NCI-H2029 (cell line): ENCODE measurements at regions not wholly inside any gene's neighbourhood (a gene's known extent, or its start where the extent isn't known, plus 50 kb on each side); places are given as distances from the start of the nearest gene placed in this dataset.
A peak's percentile ranks its signal among the peaks of the same experiment; 100 is the strongest.
"Not testable (repeated sequence)": the region's sequence is repeated elsewhere in the genome, so short reads cannot be mapped to it uniquely, and the experiment has no call there.

Source experiments
- DNase-seq: peaks from one replicate; lab custom pipeline; 2025; lab: John Stamatoyannopoulos, UW

DNA sequence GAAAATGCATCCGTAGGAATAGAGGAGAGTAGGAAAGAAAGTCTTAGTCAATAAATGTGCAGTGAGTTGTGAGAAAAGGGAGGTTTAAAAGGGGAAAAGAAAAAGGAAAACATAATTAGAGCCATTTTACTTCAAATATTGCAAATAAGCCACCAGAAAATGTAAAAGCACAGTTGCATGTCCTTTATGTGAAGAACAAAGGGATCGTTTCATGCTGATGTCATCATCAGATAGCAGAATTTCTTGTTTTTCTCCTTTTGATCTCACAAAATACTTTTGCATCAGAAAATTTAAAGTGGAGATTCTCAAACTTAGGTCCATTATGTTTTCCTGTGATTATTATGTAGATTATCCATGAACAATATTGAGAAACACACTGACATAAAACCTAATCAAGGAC is 166.7 kb downstream of the HAO1 start:
- no peak for DNase-seq

DNA sequence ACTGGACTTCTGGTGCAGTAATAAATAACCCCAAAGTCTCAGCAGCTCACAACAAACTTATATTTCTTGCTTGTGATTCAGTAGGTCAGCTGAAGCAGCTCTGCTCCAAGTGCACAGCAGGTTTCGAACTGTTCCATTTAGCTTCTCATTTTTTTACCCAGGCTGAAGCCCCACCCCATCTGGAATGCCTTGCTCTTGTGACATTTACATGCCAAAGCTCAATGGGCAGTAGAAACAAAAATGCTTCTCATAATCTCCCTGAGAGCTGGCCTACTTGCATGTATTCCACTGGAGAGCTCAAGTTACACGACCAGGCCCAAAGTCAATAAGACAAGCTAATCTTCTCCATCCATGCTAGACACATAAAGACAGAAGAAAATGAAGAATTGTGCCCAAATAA is 165.2 kb downstream of the HAO1 start:
- no peak for DNase-seq

DNA sequence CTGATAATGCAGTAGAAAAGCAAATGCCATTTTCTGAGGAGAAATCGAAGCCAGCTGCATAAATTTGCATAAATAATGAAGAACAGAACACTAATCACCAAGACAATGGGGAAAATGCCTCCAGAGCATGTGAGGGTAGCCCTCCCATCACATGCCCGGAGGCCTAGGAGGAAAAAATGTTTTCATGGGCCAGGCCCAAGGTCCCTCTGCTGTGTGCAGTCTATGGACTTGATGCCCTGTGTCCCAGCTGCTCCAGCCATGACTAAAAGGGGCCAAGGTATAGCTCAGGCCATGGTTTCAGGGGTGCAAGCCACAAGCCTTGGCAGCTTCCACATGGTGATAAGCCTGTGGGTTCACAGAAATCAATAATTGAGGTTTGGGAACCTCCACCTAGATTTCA is 164.1 kb downstream of the HAO1 start:
- no peak for DNase-seq

DNA sequence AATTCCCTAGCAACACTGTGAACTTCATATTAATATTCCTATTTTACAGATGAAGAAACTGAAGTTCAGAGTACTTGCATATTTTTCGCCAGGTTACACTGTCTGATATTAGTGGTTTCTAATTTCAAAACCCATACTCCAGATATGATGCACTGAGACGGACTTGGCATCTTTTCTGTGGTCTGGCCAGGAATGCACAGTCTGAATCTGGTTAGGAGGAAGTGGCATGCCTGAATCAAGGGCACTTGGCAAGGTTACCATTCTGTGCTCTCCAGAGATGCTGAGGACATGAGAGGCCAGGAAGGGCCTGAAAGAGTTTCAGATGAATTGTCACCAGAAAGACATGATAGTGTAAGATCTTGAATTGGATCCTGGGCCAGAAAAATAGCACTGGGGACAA is 150.1 kb downstream of the HAO1 start:
- peak; percentile 62 for DNase-seq

DNA sequence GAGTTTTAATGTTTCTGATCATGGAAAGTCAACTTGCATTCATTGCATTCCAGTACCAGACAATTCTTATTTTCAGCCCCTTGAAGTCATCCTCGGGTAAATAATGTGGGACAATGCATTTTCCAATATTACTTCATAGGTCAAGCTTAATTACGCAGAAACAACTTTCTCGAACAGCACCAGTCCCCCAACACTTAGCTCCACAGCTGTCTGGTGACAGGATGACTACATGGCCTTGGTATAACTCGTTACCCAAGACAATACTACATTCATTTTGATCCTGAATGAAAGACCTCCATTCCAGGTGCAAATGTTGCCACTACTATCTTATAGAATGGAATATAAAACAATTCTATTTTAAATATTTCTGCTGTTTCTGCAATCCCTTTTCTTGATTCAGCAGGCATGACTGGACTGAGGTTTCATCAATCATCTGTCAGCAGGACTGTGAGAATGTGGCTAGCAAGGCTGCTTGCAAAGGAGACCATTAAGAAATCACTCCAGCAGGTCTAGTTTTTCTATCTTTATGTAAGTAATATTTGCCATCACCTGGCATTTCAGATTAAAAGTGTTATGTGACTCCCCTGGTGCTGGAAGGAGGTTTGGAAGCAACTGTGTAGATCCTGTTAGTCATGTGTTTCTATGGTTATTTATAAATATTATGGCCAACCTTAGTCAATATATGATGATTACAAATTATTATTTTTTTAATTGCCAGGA is 147.9 kb downstream of the HAO1 start:
- DNase-seq: no peak

DNA sequence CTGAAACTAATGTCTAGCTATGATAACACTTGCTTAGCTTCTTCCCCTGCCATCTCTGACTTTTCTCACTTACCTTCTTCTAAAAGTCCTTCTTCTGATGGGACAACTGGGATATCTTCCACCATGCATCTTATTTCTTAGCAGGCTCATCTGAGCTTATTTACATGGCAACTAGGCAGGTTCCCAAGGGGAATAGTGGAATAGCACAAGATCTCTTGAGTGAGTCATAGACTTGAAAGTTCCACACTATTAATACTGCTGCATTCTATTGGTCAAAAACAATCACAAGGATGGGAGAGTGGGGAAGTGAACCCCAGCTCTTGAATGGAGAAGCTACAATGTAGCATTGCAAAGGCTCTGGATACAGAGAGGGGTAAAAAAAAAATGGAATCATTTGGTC is 142.1 kb downstream of the HAO1 start:
- no peak for DNase-seq

DNA sequence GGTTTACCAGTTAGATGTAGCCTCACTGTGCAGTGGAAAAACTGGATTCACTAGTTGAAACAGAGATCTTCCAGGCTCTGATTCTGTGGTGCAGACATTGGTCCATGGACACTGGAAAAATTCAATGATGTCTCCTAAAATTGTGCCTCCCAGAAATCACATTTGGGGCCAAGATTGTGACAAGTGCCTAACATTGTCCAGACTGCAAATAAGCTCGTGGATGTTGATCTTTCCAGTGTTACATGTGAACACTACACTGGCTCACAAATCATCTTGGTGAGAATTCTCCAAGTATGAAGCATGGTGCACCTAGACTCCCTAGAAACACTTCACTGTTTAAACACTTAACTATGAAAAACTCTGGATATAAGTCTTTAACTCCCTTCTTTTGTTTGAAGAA is 140.4 kb downstream of the HAO1 start:
- no peak for DNase-seq

DNA sequence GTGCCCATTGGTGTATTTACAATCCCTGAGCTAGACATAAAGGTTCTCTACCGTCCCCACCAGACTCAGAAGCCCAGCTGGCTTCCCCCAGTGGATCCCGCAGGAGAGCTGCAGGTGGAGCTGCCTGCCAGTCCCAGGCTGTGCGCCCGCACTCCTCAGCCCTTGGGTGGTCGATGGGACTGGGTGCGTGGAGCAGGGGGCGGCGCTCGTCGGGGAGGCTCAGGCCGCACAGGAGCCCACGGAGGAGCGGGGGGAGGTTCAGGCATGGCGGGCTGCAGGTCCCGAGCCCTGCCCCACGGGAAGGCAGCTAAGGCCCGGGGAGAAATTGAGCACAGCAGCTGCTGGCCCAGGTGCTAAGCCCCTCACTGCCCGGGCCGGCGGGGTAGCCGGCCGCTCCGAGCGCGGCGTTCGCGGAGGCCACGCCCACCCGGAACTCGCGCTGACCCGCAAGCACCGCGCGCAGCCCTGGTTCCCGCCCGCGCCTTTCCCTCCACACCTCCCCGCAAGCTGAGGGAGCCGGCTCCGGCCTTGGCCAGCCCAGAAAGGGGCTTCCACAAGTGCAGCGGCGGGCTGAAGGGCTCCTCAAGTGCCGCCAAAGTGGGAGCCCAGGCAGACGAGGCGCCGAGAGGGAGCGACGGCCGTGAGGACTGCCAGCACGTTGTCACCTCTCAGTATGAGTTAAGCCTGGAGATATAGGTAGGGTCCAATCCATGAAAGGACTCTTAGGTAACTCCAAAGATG is 136.7 kb downstream of the HAO1 start:
- DNase-seq: not testable (repeated sequence)

DNA sequence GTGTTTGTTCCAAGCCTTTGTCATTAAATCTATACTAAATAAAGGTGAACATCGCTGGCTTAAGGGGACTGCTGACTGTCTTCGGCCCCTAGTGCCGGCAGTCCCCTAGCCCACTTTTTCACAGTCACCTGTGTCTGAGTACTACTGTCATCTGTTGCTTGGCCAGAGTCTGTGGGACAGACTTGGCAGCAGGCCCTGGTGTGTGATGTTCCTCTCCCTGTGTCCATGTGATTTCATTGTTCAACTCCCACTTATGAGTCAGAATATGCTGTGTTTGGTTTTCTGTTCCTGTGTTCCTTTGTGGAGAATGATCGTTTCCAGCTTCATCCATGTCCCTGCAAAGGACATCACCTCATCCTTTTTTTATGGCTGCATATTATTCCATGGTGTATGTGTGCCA is 133.4 kb downstream of the HAO1 start:
- no peak for DNase-seq

DNA sequence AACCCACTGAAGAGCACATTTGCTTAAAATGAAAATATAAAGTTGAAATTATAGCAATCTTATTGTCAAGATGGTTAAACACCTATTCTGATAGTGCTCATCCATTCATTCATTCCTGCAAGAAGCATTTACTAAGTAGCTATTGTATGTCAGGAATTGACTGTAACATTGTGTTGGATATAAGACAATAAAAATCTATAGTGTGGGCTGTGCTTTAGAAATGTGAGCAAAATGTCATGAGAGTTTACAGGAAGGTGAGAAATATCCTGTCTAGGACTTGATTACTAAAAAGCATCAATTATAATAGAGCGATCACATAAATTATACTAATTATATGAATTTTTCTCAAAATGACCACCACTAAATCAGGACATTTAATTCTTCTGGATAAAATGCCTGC is 123.0 kb downstream of the HAO1 start:
- DNase-seq: no peak

DNA sequence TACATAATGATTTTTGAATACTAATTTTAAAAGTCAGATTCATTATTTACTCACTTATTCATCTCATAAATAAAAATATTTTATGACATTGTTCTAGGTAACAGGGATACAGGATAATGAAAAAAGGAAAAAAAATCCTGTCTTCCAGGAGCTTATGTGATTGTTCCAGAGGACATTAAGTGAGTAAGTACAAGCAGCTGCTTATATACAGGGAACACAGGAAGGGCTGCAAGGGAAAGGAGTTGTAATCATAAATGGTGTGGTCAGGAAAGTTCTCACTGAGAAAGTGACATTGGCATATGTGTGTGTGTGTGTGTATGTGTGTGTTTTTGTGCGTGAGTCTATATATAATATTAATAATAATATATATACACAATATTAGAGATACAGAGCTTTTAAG is 121.8 kb downstream of the HAO1 start:
- DNase-seq: no peak

DNA sequence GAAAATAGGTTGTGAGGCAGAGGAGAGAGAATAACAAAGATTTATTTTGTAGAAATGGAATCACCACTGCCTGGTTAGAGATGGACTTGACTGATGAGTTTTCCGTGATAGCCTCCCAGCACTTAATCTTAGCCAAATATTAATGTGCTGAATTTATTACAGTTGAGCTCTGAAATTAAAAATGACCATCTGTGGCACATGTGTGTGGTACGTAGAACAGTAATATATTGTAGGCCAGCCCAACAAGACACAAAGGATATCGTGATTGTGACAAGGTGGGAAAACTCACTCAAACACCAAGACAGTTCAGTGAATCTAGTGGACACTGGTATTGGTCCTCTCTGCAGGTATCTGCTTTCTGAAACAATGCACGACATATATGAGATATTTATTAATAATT is 119.4 kb downstream of the HAO1 start:
- no peak for DNase-seq

DNA sequence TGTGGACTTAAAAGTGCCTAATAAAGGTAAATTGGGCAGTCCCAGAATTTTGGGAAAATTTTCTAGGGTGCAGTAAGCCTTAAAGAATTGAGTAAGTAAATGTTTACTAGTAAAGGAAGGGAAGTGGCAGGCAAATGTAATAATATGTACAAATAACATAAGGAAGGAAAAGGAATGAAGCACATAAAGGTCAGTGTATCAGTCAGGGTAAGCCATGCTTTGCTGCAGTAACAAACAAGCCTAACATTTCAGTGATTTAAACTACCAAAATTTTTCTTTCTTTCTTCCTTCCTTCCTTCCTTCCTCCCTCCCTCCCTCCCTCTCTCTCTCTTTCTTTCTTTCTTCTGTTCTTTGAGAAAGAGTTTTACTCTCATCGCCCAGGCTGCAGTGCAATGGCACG is 117.5 kb downstream of the HAO1 start:
- no peak for DNase-seq

DNA sequence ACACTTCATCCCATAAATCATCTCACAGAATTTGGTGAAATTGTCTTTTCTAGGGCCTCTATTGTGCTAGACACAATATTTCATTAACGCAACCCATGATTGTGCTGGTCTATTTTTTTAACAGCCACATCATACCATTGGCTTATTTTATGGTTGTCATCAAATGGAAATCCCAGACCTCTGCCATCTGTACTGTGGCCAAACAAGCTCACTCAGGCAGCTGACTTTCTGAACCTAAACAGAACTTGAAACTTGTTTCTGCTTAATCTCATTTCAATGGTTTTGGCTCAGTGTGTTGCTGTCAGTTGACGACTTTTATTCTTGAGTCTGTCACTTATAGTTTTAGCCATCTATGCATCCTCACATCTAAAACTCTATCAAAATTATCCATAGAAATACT is 111.8 kb downstream of the HAO1 start:
- no peak for DNase-seq

DNA sequence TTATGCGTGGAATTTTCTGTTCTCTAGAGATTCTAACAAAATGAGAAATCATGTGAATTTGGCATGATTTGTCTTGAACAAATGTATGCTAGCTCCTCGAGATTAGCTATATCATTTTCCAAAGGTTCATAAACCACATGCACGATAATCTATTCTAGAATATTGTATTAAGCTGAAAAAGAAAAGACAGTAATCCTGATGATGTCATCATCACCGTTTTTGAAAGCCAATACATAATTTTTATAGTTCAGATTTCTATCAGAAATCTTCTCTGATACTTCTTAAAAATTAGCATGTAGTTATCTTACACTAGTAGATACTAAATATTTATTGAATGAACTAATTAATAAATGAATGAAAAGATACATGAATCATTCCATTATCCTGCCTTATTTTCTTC is 111.2 kb downstream of the HAO1 start:
- no peak for DNase-seq

DNA sequence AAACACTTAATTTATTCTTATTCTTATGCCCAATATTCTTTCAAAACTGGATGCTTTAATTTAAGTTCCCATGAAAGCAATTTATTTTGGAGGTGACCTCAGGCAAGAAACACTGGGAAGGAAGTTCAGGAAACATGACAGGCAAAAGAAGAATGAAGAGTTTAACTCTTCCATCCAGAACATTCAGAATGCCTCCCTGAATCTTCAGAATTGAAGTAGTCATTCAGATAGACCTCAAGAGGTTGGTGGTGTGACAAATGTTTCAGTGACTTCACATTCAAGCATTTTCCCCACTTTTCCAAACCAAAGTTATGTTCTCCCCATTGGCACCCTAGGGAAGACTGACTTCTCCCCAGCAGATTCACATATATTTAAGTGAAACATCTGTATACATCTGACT is 110.5 kb downstream of the HAO1 start:
- DNase-seq: no peak
